ENCODE measurements at regions not wholly inside any gene's neighbourhood (a gene's known extent, or its start where the extent isn't known, plus 50 kb on each side); places are given as distances from the start of the nearest gene placed in this dataset.

DNA sequence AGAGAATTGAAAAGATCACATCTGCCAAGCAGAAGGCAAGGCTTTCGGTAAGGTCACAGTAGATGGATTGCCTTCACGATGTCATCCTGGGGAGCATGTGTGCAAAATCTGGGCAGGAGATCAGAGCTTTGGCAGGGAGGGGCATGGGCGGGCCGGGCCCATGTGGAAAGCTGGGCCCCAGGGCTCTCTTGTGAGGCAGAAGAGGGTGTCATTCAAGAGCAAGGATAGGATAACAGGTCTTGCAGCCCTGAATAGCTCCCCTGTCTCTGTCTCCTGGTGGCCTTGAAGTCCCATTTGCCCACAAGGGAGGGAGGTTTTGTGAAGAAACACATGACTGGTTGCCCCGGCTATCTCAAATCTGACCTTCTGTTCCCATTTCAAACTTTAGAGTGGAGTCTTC is 172.0 kb downstream of the OPA1 start:
- DNase-seq (ENCODE audit: low read depth, low spot score) (no peak), ATAC-seq (no peak)

More for the DNA sequence above, 172.0 kb downstream of the OPA1 start:
- H3K36me3 ChIP-seq (ENCODE audit: control insufficient read depth in 1 of 2, insufficient read depth in 2 of 2, low read length in 2 of 2): no peaks in the 10 kb centered on the region
- H3K4me1 ChIP-seq (ENCODE audit: control insufficient read depth in 1 of 2, insufficient read depth in 2 of 2, low read length in 2 of 2): no peaks in the 10 kb centered on the region
- ChIA-PET RAD21 (ENCODE audit: low non-redundant PET in 1 of 2, low total read pairs in 2 of 2, uncharacterized antibody in 2 of 2, unreplicated experiment in 2 of 2) (no interaction called here), CTCF (no interaction called here), POLR2A (no interaction called here)
- no peak overlapping the region for H3K4me3 ChIP-seq (replicated peaks in 1 of 2; ENCODE audit: low read depth in 1 of 2, low read length in 2 of 2)
- no peaks in the 10 kb centered on the region for H4K20me1 ChIP-seq (ENCODE audit: insufficient read depth)
- no peak overlapping the region for H3K9ac ChIP-seq (ENCODE audit: low read length)
- no peaks in the 10 kb centered on the region for H3K9me2 ChIP-seq (ENCODE audit: insufficient read depth)
- H3K27ac ChIP-seq (ENCODE audit: low read depth, low read length): no peak overlapping the region
- no peak overlapping the region for H3K4me2 ChIP-seq (ENCODE audit: low read length)
- no peaks in the 10 kb centered on the region for H3K27me3 ChIP-seq (ENCODE audit: insufficient read depth, low read length)
- TF ChIP-seq, protein P1, sequence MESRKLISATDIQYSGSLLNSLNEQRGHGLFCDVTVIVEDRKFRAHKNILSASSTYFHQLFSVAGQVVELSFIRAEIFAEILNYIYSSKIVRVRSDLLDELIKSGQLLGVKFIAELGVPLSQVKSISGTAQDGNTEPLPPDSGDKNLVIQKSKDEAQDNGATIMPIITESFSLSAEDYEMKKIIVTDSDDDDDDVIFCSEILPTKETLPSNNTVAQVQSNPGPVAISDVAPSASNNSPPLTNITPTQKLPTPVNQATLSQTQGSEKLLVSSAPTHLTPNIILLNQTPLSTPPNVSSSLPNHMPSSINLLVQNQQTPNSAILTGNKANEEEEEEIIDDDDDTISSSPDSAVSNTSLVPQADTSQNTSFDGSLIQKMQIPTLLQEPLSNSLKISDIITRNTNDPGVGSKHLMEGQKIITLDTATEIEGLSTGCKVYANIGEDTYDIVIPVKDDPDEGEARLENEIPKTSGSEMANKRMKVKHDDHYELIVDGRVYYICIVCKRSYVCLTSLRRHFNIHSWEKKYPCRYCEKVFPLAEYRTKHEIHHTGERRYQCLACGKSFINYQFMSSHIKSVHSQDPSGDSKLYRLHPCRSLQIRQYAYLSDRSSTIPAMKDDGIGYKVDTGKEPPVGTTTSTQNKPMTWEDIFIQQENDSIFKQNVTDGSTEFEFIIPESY (IDR thresholded peaks at IDR 0.05; ENCODE audit: extremely low read depth, insufficient replicate concordance, low read length): no peak
- TF ChIP-seq EZH2 (IDR thresholded peaks at IDR 0.05) (no peak), POLR2AphosphoS5 (IDR thresholded peaks at IDR 0.05; ENCODE audit: low read depth, low read length) (no peak), POLR2A (IDR thresholded peaks at IDR 0.05; ENCODE audit: borderline replicate concordance, extremely low read depth, insufficient read depth, insufficient read length) (no peak), CBX3 (IDR thresholded peaks at IDR 0.05; ENCODE audit: low read depth) (no peak), TCF7L2 (IDR thresholded peaks at IDR 0.05; ENCODE audit: borderline replicate concordance, extremely low read depth, insufficient read depth, insufficient read length) (no peak), SIN3A (IDR thresholded peaks at IDR 0.05; ENCODE audit: low read depth) (no peak), SRF (IDR thresholded peaks at IDR 0.05; ENCODE audit: low read depth) (no peak), RAD21 (IDR thresholded peaks at IDR 0.05; ENCODE audit: low read depth) (no peak), ZFX (IDR thresholded peaks at IDR 0.05) (no peak), CEBPB (IDR thresholded peaks at IDR 0.05; ENCODE audit: low read depth) (no peak), JUND (IDR thresholded peaks at IDR 0.05) (no peak), EZH2phosphoT487 (IDR thresholded peaks at IDR 0.05; ENCODE audit: borderline replicate concordance) (no peak), ELF1 (IDR thresholded peaks at IDR 0.05; ENCODE audit: borderline replicate concordance, low read depth) (no peak)
- TF ChIP-seq, protein P2, sequence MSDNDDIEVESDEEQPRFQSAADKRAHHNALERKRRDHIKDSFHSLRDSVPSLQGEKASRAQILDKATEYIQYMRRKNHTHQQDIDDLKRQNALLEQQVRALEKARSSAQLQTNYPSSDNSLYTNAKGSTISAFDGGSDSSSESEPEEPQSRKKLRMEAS (IDR thresholded peaks at IDR 0.05): no peak
- TF ChIP-seq, protein P3, sequence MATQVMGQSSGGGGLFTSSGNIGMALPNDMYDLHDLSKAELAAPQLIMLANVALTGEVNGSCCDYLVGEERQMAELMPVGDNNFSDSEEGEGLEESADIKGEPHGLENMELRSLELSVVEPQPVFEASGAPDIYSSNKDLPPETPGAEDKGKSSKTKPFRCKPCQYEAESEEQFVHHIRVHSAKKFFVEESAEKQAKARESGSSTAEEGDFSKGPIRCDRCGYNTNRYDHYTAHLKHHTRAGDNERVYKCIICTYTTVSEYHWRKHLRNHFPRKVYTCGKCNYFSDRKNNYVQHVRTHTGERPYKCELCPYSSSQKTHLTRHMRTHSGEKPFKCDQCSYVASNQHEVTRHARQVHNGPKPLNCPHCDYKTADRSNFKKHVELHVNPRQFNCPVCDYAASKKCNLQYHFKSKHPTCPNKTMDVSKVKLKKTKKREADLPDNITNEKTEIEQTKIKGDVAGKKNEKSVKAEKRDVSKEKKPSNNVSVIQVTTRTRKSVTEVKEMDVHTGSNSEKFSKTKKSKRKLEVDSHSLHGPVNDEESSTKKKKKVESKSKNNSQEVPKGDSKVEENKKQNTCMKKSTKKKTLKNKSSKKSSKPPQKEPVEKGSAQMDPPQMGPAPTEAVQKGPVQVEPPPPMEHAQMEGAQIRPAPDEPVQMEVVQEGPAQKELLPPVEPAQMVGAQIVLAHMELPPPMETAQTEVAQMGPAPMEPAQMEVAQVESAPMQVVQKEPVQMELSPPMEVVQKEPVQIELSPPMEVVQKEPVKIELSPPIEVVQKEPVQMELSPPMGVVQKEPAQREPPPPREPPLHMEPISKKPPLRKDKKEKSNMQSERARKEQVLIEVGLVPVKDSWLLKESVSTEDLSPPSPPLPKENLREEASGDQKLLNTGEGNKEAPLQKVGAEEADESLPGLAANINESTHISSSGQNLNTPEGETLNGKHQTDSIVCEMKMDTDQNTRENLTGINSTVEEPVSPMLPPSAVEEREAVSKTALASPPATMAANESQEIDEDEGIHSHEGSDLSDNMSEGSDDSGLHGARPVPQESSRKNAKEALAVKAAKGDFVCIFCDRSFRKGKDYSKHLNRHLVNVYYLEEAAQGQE (IDR thresholded peaks at IDR 0.05; ENCODE audit: low read depth): no peak
- TF ChIP-seq, protein P4, sequence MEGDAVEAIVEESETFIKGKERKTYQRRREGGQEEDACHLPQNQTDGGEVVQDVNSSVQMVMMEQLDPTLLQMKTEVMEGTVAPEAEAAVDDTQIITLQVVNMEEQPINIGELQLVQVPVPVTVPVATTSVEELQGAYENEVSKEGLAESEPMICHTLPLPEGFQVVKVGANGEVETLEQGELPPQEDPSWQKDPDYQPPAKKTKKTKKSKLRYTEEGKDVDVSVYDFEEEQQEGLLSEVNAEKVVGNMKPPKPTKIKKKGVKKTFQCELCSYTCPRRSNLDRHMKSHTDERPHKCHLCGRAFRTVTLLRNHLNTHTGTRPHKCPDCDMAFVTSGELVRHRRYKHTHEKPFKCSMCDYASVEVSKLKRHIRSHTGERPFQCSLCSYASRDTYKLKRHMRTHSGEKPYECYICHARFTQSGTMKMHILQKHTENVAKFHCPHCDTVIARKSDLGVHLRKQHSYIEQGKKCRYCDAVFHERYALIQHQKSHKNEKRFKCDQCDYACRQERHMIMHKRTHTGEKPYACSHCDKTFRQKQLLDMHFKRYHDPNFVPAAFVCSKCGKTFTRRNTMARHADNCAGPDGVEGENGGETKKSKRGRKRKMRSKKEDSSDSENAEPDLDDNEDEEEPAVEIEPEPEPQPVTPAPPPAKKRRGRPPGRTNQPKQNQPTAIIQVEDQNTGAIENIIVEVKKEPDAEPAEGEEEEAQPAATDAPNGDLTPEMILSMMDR (IDR thresholded peaks at IDR 0.05 in 2 of 3, conservative IDR thresholded peaks at IDR 0.05 in 1 of 3; ENCODE audit: borderline replicate concordance in 1 of 3, insufficient read depth in 1 of 3, low read depth in 2 of 3, low read length in 2 of 3): no peak
- no peak overlapping the region for H2AFZ ChIP-seq (ENCODE audit: low read depth, low read length, poor library complexity, severe bottlenecking)
- no TSS peak for BruUV-seq (replicated peaks)
- intact Hi-C loops (cut with micrococcal nuclease): no loop called here
- no peaks in the 10 kb centered on the region for H3K9me3 ChIP-seq (ENCODE audit: control insufficient read depth in 1 of 2, insufficient read depth in 1 of 2, low read depth in 1 of 2, low read length in 2 of 2)
- H3K79me2 ChIP-seq (ENCODE audit: insufficient read depth, low read length): no peaks in the 10 kb centered on the region
